ENCODE measurements at regions not wholly inside any gene's neighbourhood (a gene's known extent, or its start where the extent isn't known, plus 50 kb on each side); places are given as distances from the start of the nearest gene placed in this dataset.
A peak's percentile ranks its signal among the peaks of the same experiment; 100 is the strongest.

GRCh38 chr5:82396396-82396795 lies 118.2 kb upstream of the RPS23 start:
- H3K4me3 ChIP-seq (ENCODE audit: low read depth, low read length): no peak overlapping the region
- peak; percentile 48 for DNase-seq (ENCODE audit: low read depth)
- TF ChIP-seq CTCF (IDR thresholded peaks at IDR 0.05; ENCODE audit: insufficient read depth, low read depth, low read length): no peak

- TF ChIP-seq CTCF (IDR thresholded peaks at IDR 0.05; ENCODE audit: insufficient read depth, low read depth, low read length): no peak
- no peak for DNase-seq (ENCODE audit: low read depth)
- no peak overlapping the region for H3K4me3 ChIP-seq (ENCODE audit: low read depth, low read length)
Measured at GRCh38 chr5:82393951-82394350, 115.8 kb upstream of the RPS23 start.

- TF ChIP-seq CTCF (IDR thresholded peaks at IDR 0.05; ENCODE audit: insufficient read depth, low read depth, low read length): no peak
- no peak for DNase-seq (ENCODE audit: low read depth)
Measured at GRCh38 chr5:82390088-82390487, 111.9 kb upstream of the RPS23 start.

GRCh38 chr5:82389347-82389746 lies 111.2 kb upstream of the RPS23 start:
- H3K4me3 ChIP-seq (ENCODE audit: low read depth, low read length): peak overlapping the region; percentile 17
- no peak for DNase-seq (ENCODE audit: low read depth)
- TF ChIP-seq CTCF (IDR thresholded peaks at IDR 0.05; ENCODE audit: insufficient read depth, low read depth, low read length): no peak

More at GRCh38 chr5:82390088-82390487, 111.9 kb upstream of the RPS23 start:
- no peak overlapping the region for H3K4me3 ChIP-seq (ENCODE audit: low read depth, low read length)

- H3K4me3 ChIP-seq (ENCODE audit: low read depth, low read length): no peak overlapping the region
- no peak for TF ChIP-seq CTCF (IDR thresholded peaks at IDR 0.05; ENCODE audit: insufficient read depth, low read depth, low read length)
- peak; percentile 92 for DNase-seq (ENCODE audit: low read depth)
Measured at GRCh38 chr5:82388181-82388580, 110.0 kb upstream of the RPS23 start.

GRCh38 chr5:82387819-82388166 lies 109.6 kb upstream of the RPS23 start:
- no peak for DNase-seq (ENCODE audit: low read depth)
- no peak overlapping the region for H3K4me3 ChIP-seq (ENCODE audit: low read depth, low read length)
- TF ChIP-seq CTCF (IDR thresholded peaks at IDR 0.05; ENCODE audit: insufficient read depth, low read depth, low read length): no peak

GRCh38 chr5:82387001-82387818 lies 109.1 kb upstream of the RPS23 start:
- no peak overlapping the region for H3K4me3 ChIP-seq (ENCODE audit: low read depth, low read length)
- DNase-seq (ENCODE audit: low read depth): peak; percentile 99
- TF ChIP-seq CTCF (IDR thresholded peaks at IDR 0.05; ENCODE audit: insufficient read depth, low read depth, low read length): no peak
